Sigmoid colon (tissue), 6 donors: ENCODE measurements at regions not wholly inside any gene's neighbourhood (a gene's known extent, or its start where the extent isn't known, plus 50 kb on each side); places are given as distances from the start of the nearest gene placed in this dataset.

Source experiments
- DNase-seq: peaks from one replicate; pipeline ENCODE4 v3.0.0-alpha.2; 2019
- H3K27ac ChIP-seq, 4 donors: fragments of 200-600 bp; sonication (generic); one replicate each; pipeline ENCODE4 v1.5.1; 2016 to 2019; ENCODE audit warnings: mild to moderate bottlenecking in 1 of 4
- H3K27me3 ChIP-seq, 3 donors: fragments of 200-600 bp; sonication (generic); one replicate each; pipeline ENCODE4 v1.5.1; 2019; ENCODE audit warnings: mild to moderate bottlenecking in 1 of 3
- H3K36me3 ChIP-seq, 4 donors: fragments of 200-600 bp; sonication (generic); one replicate each; pipeline ENCODE4 v1.5.1; 2016 to 2019
- H3K4me1 ChIP-seq, 4 donors: fragments of 200-600 bp; sonication (generic); one replicate each; pipeline ENCODE4 v1.5.1; 2017 to 2019
- H3K4me3 ChIP-seq, 4 donors: fragments of 200-600 bp; sonication (generic); one replicate each; pipeline ENCODE4 v1.5.1; 2017 to 2019; ENCODE audit warnings: mild to moderate bottlenecking in 2 of 4, moderate library complexity in 1 of 4
- H3K9me3 ChIP-seq, 4 donors: fragments of 200-600 bp in 3 of 4; sonication (generic) in 3 of 4; one replicate each; pipeline versions ENCODE4 v1.5.1 to v1.6.1; 2013 to 2019
- EP300 ChIP-seq, 4 donors: sonication (generic); formaldehyde crosslinking; IDR thresholded peaks; one replicate each; pipeline ENCODE4 v1.6.1; 2017; ENCODE audit warnings: antibody characterized with exemption in 4 of 4
- POLR2A ChIP-seq, 2 donors: fragments of 450-650 bp; IDR thresholded peaks; one replicate each; pipeline ENCODE4 v1.6.1; 2016; ENCODE audit warnings: antibody characterized with exemption in 2 of 2, mild to moderate bottlenecking in 2 of 2, moderate library complexity in 2 of 2
- POLR2AphosphoS5 ChIP-seq, 4 donors: sonication (generic); formaldehyde crosslinking; IDR thresholded peaks; one replicate each; pipeline ENCODE4 v1.6.1; 2017; ENCODE audit warnings: antibody characterized with exemption in 4 of 4
- WGBS, 2 donors: extraction: QIAGEN DNeasy Blood & Tissue Kit; methylation state at CpG; one replicate each; pipeline ENCODE4 v1.1.7; 2013; 5-methylcytosine and 5-hydroxymethylcytosine counted together
- intact Hi-C: fragments of 100-400 bp; cut with DNase I; formaldehyde crosslinking; loops from one replicate; pipeline ENCODE4 v1.15.1; 2023
- TF ChIP-seq, protein P1 (sequence below), 4 experiments: fragments of 450-650 bp in 3 of 4; fragments of 200-600 bp in 1 of 4; IDR thresholded peaks; one replicate each; pipeline ENCODE4 v1.5.1; 2016 to 2019; ENCODE audit warnings: antibody characterized with exemption in 4 of 4, mild to moderate bottlenecking in 3 of 4, moderate library complexity in 2 of 4
- donor health status: healthy with polysubstance abuse.
- donor health status: healthy.

DNA sequence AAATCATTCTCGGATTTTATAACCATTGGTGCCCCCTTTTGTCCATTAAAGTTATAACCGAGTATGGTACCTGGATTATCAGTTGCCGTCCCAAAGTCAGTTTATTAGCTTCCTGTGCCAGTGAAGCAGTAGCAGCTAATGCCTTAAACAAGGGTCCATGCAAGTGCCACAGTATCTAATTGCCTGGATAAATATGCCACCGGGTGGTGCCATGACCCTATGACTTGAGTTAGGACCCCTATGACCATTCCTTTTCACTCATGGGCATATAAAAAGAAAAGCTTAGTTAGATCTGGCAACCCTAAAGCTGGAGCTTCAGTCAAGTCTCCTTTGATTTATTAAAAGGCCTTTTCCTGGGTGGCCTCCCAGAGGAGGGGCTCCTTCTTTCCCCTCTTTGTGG lies 1314.6 kb downstream of the TMEM121 start:
- intact Hi-C loops: no loop called here
- TF ChIP-seq POLR2A (IDR thresholded peaks at IDR 0.05): no peak
- no peak for TF ChIP-seq EP300 (IDR thresholded peaks at IDR 0.05)
- no peak for TF ChIP-seq POLR2AphosphoS5 (IDR thresholded peaks at IDR 0.05)
- TF ChIP-seq, protein P1, sequence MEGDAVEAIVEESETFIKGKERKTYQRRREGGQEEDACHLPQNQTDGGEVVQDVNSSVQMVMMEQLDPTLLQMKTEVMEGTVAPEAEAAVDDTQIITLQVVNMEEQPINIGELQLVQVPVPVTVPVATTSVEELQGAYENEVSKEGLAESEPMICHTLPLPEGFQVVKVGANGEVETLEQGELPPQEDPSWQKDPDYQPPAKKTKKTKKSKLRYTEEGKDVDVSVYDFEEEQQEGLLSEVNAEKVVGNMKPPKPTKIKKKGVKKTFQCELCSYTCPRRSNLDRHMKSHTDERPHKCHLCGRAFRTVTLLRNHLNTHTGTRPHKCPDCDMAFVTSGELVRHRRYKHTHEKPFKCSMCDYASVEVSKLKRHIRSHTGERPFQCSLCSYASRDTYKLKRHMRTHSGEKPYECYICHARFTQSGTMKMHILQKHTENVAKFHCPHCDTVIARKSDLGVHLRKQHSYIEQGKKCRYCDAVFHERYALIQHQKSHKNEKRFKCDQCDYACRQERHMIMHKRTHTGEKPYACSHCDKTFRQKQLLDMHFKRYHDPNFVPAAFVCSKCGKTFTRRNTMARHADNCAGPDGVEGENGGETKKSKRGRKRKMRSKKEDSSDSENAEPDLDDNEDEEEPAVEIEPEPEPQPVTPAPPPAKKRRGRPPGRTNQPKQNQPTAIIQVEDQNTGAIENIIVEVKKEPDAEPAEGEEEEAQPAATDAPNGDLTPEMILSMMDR (IDR thresholded peaks at IDR 0.05): no peak
- H3K27ac ChIP-seq: no peak overlapping the region
- no peaks in the 10 kb centered on the region for H3K4me1 ChIP-seq
- H3K36me3 ChIP-seq: no peaks in the 10 kb centered on the region
- no peak overlapping the region for H3K4me3 ChIP-seq
- peaks cover 0 to 26% (median 14%) of the 10 kb centered on the region in 3 donors for H3K27me3 ChIP-seq
- 90 to 94% methylated on average over 4 of the region's 4 CpGs for WGBS, 2 donors
- DNase-seq: no peak
- no peaks in the 10 kb centered on the region for H3K9me3 ChIP-seq

DNA sequence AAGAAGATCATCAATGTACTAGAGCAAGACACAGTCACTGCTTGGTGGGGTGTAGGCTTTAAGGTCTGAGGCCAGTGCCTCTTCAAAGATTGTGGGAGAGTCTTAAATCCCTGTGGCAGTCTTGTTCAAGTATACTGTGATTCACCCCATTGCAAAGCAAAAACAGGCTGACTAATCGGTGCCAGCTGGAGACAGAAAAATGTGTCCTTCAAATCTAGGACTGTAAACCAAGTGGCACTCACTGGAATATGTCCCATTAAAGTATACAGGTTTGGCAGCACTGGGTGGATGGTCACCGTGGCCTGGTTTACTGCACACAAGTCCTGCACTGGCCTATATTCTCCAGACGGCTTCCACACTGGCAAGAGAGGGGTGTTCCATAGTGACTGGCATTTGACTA lies 1315.3 kb downstream of the TMEM121 start:
- Histone ChIP-seq H3K27ac (no peak overlapping the region), H3K27me3 (peaks cover 0 to 26% (median 14%) of the 10 kb centered on the region in 3 donors), H3K36me3 (no peaks in the 10 kb centered on the region), H3K4me3 (no peak overlapping the region), H3K9me3 (no peaks in the 10 kb centered on the region), H3K4me1 (no peaks in the 10 kb centered on the region)
- no peak for DNase-seq
- TF ChIP-seq POLR2AphosphoS5 (IDR thresholded peaks at IDR 0.05): no peak
- TF ChIP-seq EP300 (IDR thresholded peaks at IDR 0.05): no peak
- TF ChIP-seq, protein P1 (IDR thresholded peaks at IDR 0.05): no peak
- no peak for TF ChIP-seq POLR2A (IDR thresholded peaks at IDR 0.05)
- intact Hi-C loops: no loop called here
- WGBS, 2 donors: 72 to 85% methylated on average over 3 of the region's 3 CpGs

DNA sequence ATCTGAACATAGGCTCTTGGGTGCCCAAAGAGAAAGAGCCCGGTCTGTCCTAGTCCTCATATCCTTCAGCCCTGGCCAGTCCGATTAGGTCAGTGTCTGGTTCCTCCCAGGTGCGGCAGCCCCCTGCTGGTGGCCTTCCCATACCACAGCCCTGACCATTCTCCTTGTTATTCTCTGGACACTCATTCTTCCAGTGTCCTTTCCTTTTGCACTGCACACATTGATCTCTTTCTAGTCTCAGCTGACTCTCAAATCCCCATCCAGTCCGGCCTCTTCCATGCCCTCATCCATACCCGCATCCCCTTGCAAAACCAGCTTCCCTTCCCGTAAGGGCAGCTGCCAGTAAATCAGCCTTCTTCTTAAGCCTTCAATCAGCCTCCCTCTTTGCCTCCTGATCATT lies 1316.3 kb downstream of the TMEM121 start:
- H3K27ac ChIP-seq: no peak overlapping the region

DNA sequence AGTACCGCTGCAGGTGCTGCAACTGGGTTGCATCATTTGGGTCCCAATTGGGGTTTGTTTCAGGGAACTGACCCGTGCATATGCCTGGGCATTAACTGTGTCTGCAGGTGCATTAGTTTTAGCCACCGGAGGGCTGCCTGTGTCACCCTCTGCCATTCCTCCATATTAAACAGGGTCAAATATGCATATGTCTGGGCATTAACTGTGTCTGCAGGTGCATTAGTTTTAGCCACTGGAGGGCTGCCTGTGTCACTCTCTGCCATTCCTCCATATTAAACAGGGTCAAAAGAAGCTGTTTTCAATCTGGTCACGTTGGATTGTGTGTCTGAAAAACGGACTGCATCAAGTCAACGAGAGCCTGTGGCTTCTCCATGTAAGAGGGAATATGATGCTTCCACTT lies 1317.0 kb downstream of the TMEM121 start:
- WGBS, 2 donors: 26 to 41% methylated on average over 6 of the region's 6 CpGs
- no peaks in the 10 kb centered on the region for H3K9me3 ChIP-seq
- no peak overlapping the region for H3K27ac ChIP-seq
- TF ChIP-seq POLR2A (IDR thresholded peaks at IDR 0.05): no peak
- TF ChIP-seq, protein P1 (IDR thresholded peaks at IDR 0.05): no peak
- no peak for TF ChIP-seq EP300 (IDR thresholded peaks at IDR 0.05)
- H3K4me3 ChIP-seq: peak overlapping the region in 1 of 4 donors; percentile 34
- H3K4me1 ChIP-seq: no peaks in the 10 kb centered on the region
- no peak for DNase-seq
- no peaks in the 10 kb centered on the region for H3K36me3 ChIP-seq
- intact Hi-C loops: no loop called here
- peaks cover 0 to 14% (median 8%) of the 10 kb centered on the region in 3 donors for H3K27me3 ChIP-seq

More for the DNA sequence above, 1316.3 kb downstream of the TMEM121 start:
- no peaks in the 10 kb centered on the region for H3K4me1 ChIP-seq
- TF ChIP-seq EP300 (IDR thresholded peaks at IDR 0.05) (no peak), POLR2A (IDR thresholded peaks at IDR 0.05) (no peak), POLR2AphosphoS5 (IDR thresholded peaks at IDR 0.05) (no peak)
- TF ChIP-seq, protein P1 (IDR thresholded peaks at IDR 0.05): no peak
- H3K4me3 ChIP-seq: no peak overlapping the region
- no peak for DNase-seq
- WGBS, 2 donors: 78 to 92% methylated on average over 6 of the region's 6 CpGs
- intact Hi-C loops: no loop called here
- H3K27me3 ChIP-seq: peaks cover 0 to 16% (median 10%) of the 10 kb centered on the region in 3 donors
- H3K9me3 ChIP-seq: no peaks in the 10 kb centered on the region
- no peaks in the 10 kb centered on the region for H3K36me3 ChIP-seq

DNA sequence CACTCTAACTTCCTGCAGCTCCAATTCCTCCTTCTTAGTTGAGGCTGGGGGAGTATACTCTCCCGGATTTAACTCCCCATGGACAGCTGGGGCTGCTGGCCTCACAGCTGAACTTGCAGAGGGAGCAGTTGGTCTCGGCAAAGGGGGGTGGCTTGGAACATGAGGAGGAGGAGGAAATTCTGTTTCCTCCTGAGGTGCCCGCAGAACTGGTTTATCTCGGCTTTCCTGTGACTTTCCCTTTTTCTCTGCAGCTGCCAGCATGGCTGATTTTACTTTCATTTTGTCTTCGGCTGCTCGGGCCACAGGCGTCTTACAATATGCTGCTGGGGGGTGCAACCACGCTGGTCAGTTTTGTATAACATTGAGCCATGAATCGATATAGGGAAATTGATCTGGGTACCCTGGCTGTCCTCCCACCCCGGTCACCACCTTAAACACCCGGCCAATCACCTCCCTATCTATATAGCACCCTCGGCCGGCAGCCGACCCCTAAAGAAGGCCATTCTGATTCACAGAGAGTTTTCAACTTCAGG lies 1317.6 kb downstream of the TMEM121 start:
- WGBS, 2 donors: 7 to 19% methylated on average over 14 of the region's 14 CpGs
- Histone ChIP-seq H3K4me3 (peak overlapping the region in 3 of 4 donors; percentile 28 to 36 (median 34)), H3K27me3 (peaks cover 0 to 14% (median 8%) of the 10 kb centered on the region in 3 donors), H3K4me1 (no peaks in the 10 kb centered on the region), H3K36me3 (no peaks in the 10 kb centered on the region), H3K27ac (peak overlapping the region; percentile 47 to 67 (median 50)), H3K9me3 (no peaks in the 10 kb centered on the region)
- TF ChIP-seq EP300 (IDR thresholded peaks at IDR 0.05): no peak
- TF ChIP-seq, protein P1 (IDR thresholded peaks at IDR 0.05): no peak
- no peak for TF ChIP-seq POLR2AphosphoS5 (IDR thresholded peaks at IDR 0.05)
- TF ChIP-seq POLR2A (IDR thresholded peaks at IDR 0.05): no peak
- intact Hi-C loops: no loop called here
- DNase-seq: no peak
